Retinal pigment epithelial cell (primary cell): ENCODE measurements at regions not wholly inside any gene's neighbourhood (a gene's known extent, or its start where the extent isn't known, plus 50 kb on each side); places are given as distances from the start of the nearest gene placed in this dataset.

Source experiments
- DNase-seq: peaks from one replicate; pipeline ENCODE4 v3.0.0-alpha.2; 2010; ENCODE audit warnings: low read depth
- H3K4me3 ChIP-seq: 2 replicates; pipeline ENCODE4 v1.5.1; 2011; ENCODE audit warnings: mild to moderate bottlenecking, low read length, control low read depth, moderate library complexity
- CTCF ChIP-seq: conservative IDR thresholded peaks from 2 replicates; pipeline ENCODE4 v1.5.1; 2011; ENCODE audit warnings: low read depth, low read length, control low read depth, inconsistent platforms

- no peak for TF ChIP-seq CTCF
- no peak for DNase-seq
- H3K4me3 ChIP-seq, result no peak overlapping the region
These were observed 1390.5 kb upstream of the TENM4 start for GRCh38 chr11:80831374-80831773.

GRCh38 chr11:80827781-80828180 is 1387.0 kb upstream of the TENM4 start:
- no peak for TF ChIP-seq CTCF
- DNase-seq, result no peak
- no peak overlapping the region for H3K4me3 ChIP-seq

- TF ChIP-seq CTCF, result no peak
- DNase-seq, result no peak
- H3K4me3 ChIP-seq, result no peak overlapping the region
These were observed 1386.0 kb upstream of the TENM4 start for GRCh38 chr11:80826808-80827207.

GRCh38 chr11:80822308-80822707 is 1381.5 kb upstream of the TENM4 start:
- TF ChIP-seq CTCF, result no peak
- no peak for DNase-seq
- no peak overlapping the region for H3K4me3 ChIP-seq

GRCh38 chr11:80819271-80819670 is 1378.4 kb upstream of the TENM4 start:
- no peak for TF ChIP-seq CTCF
- no peak for DNase-seq
- no peak overlapping the region for H3K4me3 ChIP-seq

- DNase-seq, result no peak
- TF ChIP-seq CTCF, result no peak
- no peak overlapping the region for H3K4me3 ChIP-seq
These were observed 1376.1 kb upstream of the TENM4 start for GRCh38 chr11:80816966-80817365.

- no peak overlapping the region for H3K4me3 ChIP-seq
- TF ChIP-seq CTCF, result no peak
- no peak for DNase-seq
These were observed 1375.6 kb upstream of the TENM4 start for GRCh38 chr11:80816454-80816847.
